ENCODE measurements at regions not wholly inside any gene's neighbourhood (a gene's known extent, or its start where the extent isn't known, plus 50 kb on each side); places are given as distances from the start of the nearest gene placed in this dataset.

- Histone ChIP-seq H2BK120ac (ENCODE audit: low read depth, low read length) (no peak overlapping the region), H3K27ac (ENCODE audit: low read length, poor library complexity, severe bottlenecking) (no peak overlapping the region), H3K14ac (ENCODE audit: low read length in 2 of 2) (no peak overlapping the region), H3K79me1 (replicated peaks; ENCODE audit: low read length, poor library complexity, severe bottlenecking) (no peaks in the 10 kb centered on the region), H2BK5ac (ENCODE audit: low read depth, low read length, poor library complexity, severe bottlenecking) (no peak overlapping the region), H3K36me3 (ENCODE audit: control insufficient read depth in 1 of 2, insufficient read depth in 2 of 2, low read depth in 1 of 2, low read length in 2 of 2) (no peaks in the 10 kb centered on the region), H2AFZ (ENCODE audit: low read depth, low read length) (no peak overlapping the region), H4K91ac (ENCODE audit: low read length) (no peak overlapping the region), H3K4me1 (ENCODE audit: control insufficient read depth, insufficient read depth, low read depth, low read length) (no peaks in the 10 kb centered on the region), H4K8ac (ENCODE audit: low read length) (no peak overlapping the region), H3K9ac (ENCODE audit: low read length) (no peak overlapping the region), H2BK15ac (ENCODE audit: low read depth, poor library complexity, severe bottlenecking) (no peak overlapping the region), H3K4ac (ENCODE audit: low read depth in 1 of 2, low read length in 2 of 2) (no peak overlapping the region), H2BK12ac (ENCODE audit: low read length in 2 of 2) (no peak overlapping the region), H3K23ac (ENCODE audit: low read length in 2 of 2) (no peak overlapping the region), H3K9me3 (ENCODE audit: control insufficient read depth, low read length) (no peaks in the 10 kb centered on the region), H3K4me3 (ENCODE audit: insufficient read depth in 1 of 2, low read depth in 1 of 2, low read length in 2 of 2) (no peak overlapping the region), H2AK5ac (ENCODE audit: low read length, severe bottlenecking) (no peak overlapping the region), H3K18ac (ENCODE audit: low read depth in 1 of 2, low read length in 2 of 2) (no peak overlapping the region), H3K27me3 (ENCODE audit: control insufficient read depth in 1 of 2, insufficient read depth in 1 of 2, low read length in 2 of 2) (no peaks in the 10 kb centered on the region), H3K4me2 (ENCODE audit: low read length, poor library complexity, severe bottlenecking) (no peak overlapping the region)
- no peak for DNase-seq
Measured at GRCh38 chr3:30201715-30202114, 404.7 kb upstream of the TGFBR2 start.

DNA sequence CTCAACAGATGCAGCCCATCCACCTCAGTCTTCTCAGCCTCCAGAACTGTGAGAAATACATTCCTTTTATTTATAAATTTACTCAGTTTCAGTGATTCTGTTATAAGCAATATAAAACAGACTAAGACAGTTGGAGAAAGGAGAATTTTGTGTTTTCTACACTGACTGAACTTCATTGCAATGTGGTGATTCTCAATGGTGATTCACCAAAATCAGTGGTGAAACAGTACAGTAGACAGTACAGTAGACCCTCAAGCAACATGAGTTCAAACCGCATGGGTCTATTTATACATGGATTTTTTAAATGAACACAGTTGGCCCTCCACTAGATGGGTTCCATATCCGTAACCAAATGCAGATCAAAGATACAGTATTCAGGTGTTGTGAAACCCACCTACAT, 403.1 kb upstream of the TGFBR2 start:
- no peak overlapping the region for H2BK15ac ChIP-seq (ENCODE audit: low read depth, poor library complexity, severe bottlenecking)
- no peaks in the 10 kb centered on the region for H3K36me3 ChIP-seq (ENCODE audit: control insufficient read depth in 1 of 2, insufficient read depth in 2 of 2, low read depth in 1 of 2, low read length in 2 of 2)
- no peak overlapping the region for H2BK120ac ChIP-seq (ENCODE audit: low read depth, low read length)
- no peak overlapping the region for H3K23ac ChIP-seq (ENCODE audit: low read length in 2 of 2)
- no peak overlapping the region for H2AFZ ChIP-seq (ENCODE audit: low read depth, low read length)
- H4K8ac ChIP-seq (ENCODE audit: low read length): no peak overlapping the region
- DNase-seq: no peak
- no peak overlapping the region for H2AK5ac ChIP-seq (ENCODE audit: low read length, severe bottlenecking)
- WGBS: 100% methylated on average over 2 of the region's 2 CpGs
- H3K18ac ChIP-seq (ENCODE audit: low read depth in 1 of 2, low read length in 2 of 2): peak overlapping the region in 1 of 2 experiments; percentile 34
- H3K4ac ChIP-seq (ENCODE audit: low read depth in 1 of 2, low read length in 2 of 2): no peak overlapping the region
- H3K4me3 ChIP-seq (ENCODE audit: insufficient read depth in 1 of 2, low read depth in 1 of 2, low read length in 2 of 2): no peak overlapping the region
- no peak overlapping the region for H3K9ac ChIP-seq (ENCODE audit: low read length)
- H3K79me1 ChIP-seq (replicated peaks; ENCODE audit: low read length, poor library complexity, severe bottlenecking): no peaks in the 10 kb centered on the region
- H3K27ac ChIP-seq (ENCODE audit: low read length, poor library complexity, severe bottlenecking): no peak overlapping the region
- H3K9me3 ChIP-seq (ENCODE audit: control insufficient read depth, low read length): no peaks in the 10 kb centered on the region
- H4K91ac ChIP-seq (ENCODE audit: low read length): no peak overlapping the region
- peak overlapping the region in 1 of 2 experiments; percentile 55 for H3K14ac ChIP-seq (ENCODE audit: low read length in 2 of 2)
- H2BK5ac ChIP-seq (ENCODE audit: low read depth, low read length, poor library complexity, severe bottlenecking): no peak overlapping the region
- H3K4me1 ChIP-seq (ENCODE audit: control insufficient read depth, insufficient read depth, low read depth, low read length): no peaks in the 10 kb centered on the region
- no peaks in the 10 kb centered on the region for H3K27me3 ChIP-seq (ENCODE audit: control insufficient read depth in 1 of 2, insufficient read depth in 1 of 2, low read length in 2 of 2)
- no peak overlapping the region for H3K4me2 ChIP-seq (ENCODE audit: low read length, poor library complexity, severe bottlenecking)
- no peak overlapping the region for H2BK12ac ChIP-seq (ENCODE audit: low read length in 2 of 2)

DNA sequence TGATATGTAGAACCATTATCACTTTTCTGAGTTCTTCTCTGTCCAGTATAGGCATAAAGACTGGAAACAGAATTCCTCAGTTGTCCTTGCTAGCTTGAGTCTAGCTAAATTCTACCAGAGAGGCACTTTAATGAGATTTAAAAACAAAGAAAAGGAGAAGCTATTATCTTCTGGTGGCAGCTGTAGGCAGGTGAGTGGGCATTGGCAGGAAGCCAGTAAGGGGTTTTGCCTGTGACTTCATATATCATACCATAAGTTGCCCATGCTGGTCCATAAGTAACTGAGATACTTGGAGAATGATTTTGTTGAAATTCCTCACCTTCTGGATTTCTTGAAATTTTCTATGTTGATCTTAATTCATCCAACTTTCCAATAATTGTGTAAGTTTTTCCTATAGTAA, 402.3 kb upstream of the TGFBR2 start:
- H3K79me1 ChIP-seq (replicated peaks; ENCODE audit: low read length, poor library complexity, severe bottlenecking): no peaks in the 10 kb centered on the region
- H3K36me3 ChIP-seq (ENCODE audit: control insufficient read depth in 1 of 2, insufficient read depth in 2 of 2, low read depth in 1 of 2, low read length in 2 of 2): no peaks in the 10 kb centered on the region
- no peak overlapping the region for H2BK15ac ChIP-seq (ENCODE audit: low read depth, poor library complexity, severe bottlenecking)
- H3K27me3 ChIP-seq (ENCODE audit: control insufficient read depth in 1 of 2, insufficient read depth in 1 of 2, low read length in 2 of 2): no peaks in the 10 kb centered on the region
- H2BK12ac ChIP-seq (ENCODE audit: low read length in 2 of 2): no peak overlapping the region
- no peak overlapping the region for H2BK5ac ChIP-seq (ENCODE audit: low read depth, low read length, poor library complexity, severe bottlenecking)
- no peak overlapping the region for H2BK120ac ChIP-seq (ENCODE audit: low read depth, low read length)
- DNase-seq: no peak
- H3K4me3 ChIP-seq (ENCODE audit: insufficient read depth in 1 of 2, low read depth in 1 of 2, low read length in 2 of 2): no peak overlapping the region
- H3K14ac ChIP-seq (ENCODE audit: low read length in 2 of 2): no peak overlapping the region
- no peak overlapping the region for H3K9ac ChIP-seq (ENCODE audit: low read length)
- H4K8ac ChIP-seq (ENCODE audit: low read length): no peak overlapping the region
- H3K27ac ChIP-seq (ENCODE audit: low read length, poor library complexity, severe bottlenecking): no peak overlapping the region
- H4K91ac ChIP-seq (ENCODE audit: low read length): no peak overlapping the region
- H3K9me3 ChIP-seq (ENCODE audit: control insufficient read depth, low read length): no peaks in the 10 kb centered on the region
- no peak overlapping the region for H2AK5ac ChIP-seq (ENCODE audit: low read length, severe bottlenecking)
- no peak overlapping the region for H3K4me2 ChIP-seq (ENCODE audit: low read length, poor library complexity, severe bottlenecking)
- H3K4me1 ChIP-seq (ENCODE audit: control insufficient read depth, insufficient read depth, low read depth, low read length): no peaks in the 10 kb centered on the region
- H3K23ac ChIP-seq (ENCODE audit: low read length in 2 of 2): no peak overlapping the region
- no peak overlapping the region for H3K18ac ChIP-seq (ENCODE audit: low read depth in 1 of 2, low read length in 2 of 2)
- no peak overlapping the region for H2AFZ ChIP-seq (ENCODE audit: low read depth, low read length)
- H3K4ac ChIP-seq (ENCODE audit: low read depth in 1 of 2, low read length in 2 of 2): no peak overlapping the region

- H3K9ac ChIP-seq (ENCODE audit: low read length): no peak overlapping the region
- H4K91ac ChIP-seq (ENCODE audit: low read length): no peak overlapping the region
- no peak overlapping the region for H3K18ac ChIP-seq (ENCODE audit: low read depth in 1 of 2, low read length in 2 of 2)
- no peak overlapping the region for H3K4me3 ChIP-seq (ENCODE audit: insufficient read depth in 1 of 2, low read depth in 1 of 2, low read length in 2 of 2)
- no peak overlapping the region for H3K27ac ChIP-seq (ENCODE audit: low read length, poor library complexity, severe bottlenecking)
- H2AK5ac ChIP-seq (ENCODE audit: low read length, severe bottlenecking): no peak overlapping the region
- no CpG with 5 or more reads among the region's 1 CpG for WGBS
- no peaks in the 10 kb centered on the region for H3K79me1 ChIP-seq (replicated peaks; ENCODE audit: low read length, poor library complexity, severe bottlenecking)
- H3K4me1 ChIP-seq (ENCODE audit: control insufficient read depth, insufficient read depth, low read depth, low read length): no peaks in the 10 kb centered on the region
- no peak overlapping the region for H3K14ac ChIP-seq (ENCODE audit: low read length in 2 of 2)
- no peak overlapping the region for H2BK5ac ChIP-seq (ENCODE audit: low read depth, low read length, poor library complexity, severe bottlenecking)
- no peak overlapping the region for H2AFZ ChIP-seq (ENCODE audit: low read depth, low read length)
- peak overlapping the region; percentile 34 for H2BK120ac ChIP-seq (ENCODE audit: low read depth, low read length)
- no peak overlapping the region for H3K23ac ChIP-seq (ENCODE audit: low read length in 2 of 2)
- no peak overlapping the region for H2BK12ac ChIP-seq (ENCODE audit: low read length in 2 of 2)
- H4K8ac ChIP-seq (ENCODE audit: low read length): no peak overlapping the region
- H3K36me3 ChIP-seq (ENCODE audit: control insufficient read depth in 1 of 2, insufficient read depth in 2 of 2, low read depth in 1 of 2, low read length in 2 of 2): no peaks in the 10 kb centered on the region
- H3K9me3 ChIP-seq (ENCODE audit: control insufficient read depth, low read length): no peaks in the 10 kb centered on the region
- no peak for DNase-seq
- no peaks in the 10 kb centered on the region for H3K27me3 ChIP-seq (ENCODE audit: control insufficient read depth in 1 of 2, insufficient read depth in 1 of 2, low read length in 2 of 2)
- no peak overlapping the region for H3K4me2 ChIP-seq (ENCODE audit: low read length, poor library complexity, severe bottlenecking)
- H3K4ac ChIP-seq (ENCODE audit: low read depth in 1 of 2, low read length in 2 of 2): no peak overlapping the region
- no peak overlapping the region for H2BK15ac ChIP-seq (ENCODE audit: low read depth, poor library complexity, severe bottlenecking)
Measured at GRCh38 chr3:30206051-30206450, 400.4 kb upstream of the TGFBR2 start.
